ENCODE measurements at regions not wholly inside any gene's neighbourhood (a gene's known extent, or its start where the extent isn't known, plus 50 kb on each side); places are given as distances from the start of the nearest gene placed in this dataset.

GRCh38 chr12:112559784-112560183 is 141.0 kb downstream of the PTPN11 start:
- no peak for DNase-seq (ENCODE audit: low read depth in 4 of 4, low spot score in 3 of 4)

GRCh38 chr12:112564160-112564784 is 145.5 kb downstream of the PTPN11 start:
- no peak for DNase-seq (ENCODE audit: low read depth in 4 of 4, low spot score in 3 of 4)

- no peak for DNase-seq (ENCODE audit: low read depth in 4 of 4, low spot score in 3 of 4)
Observed at GRCh38 chr12:112568641-112569040, 149.9 kb downstream of the PTPN11 start.

GRCh38 chr12:112570096-112570495 is 151.3 kb downstream of the PTPN11 start:
- DNase-seq (ENCODE audit: low read depth in 4 of 4, low spot score in 3 of 4): no peak

- DNase-seq (ENCODE audit: low read depth in 4 of 4, low spot score in 3 of 4): no peak
Observed at GRCh38 chr12:112573141-112573540, 154.4 kb downstream of the PTPN11 start.

GRCh38 chr12:112574896-112575558 is 156.3 kb downstream of the PTPN11 start:
- no peak for DNase-seq (ENCODE audit: low read depth in 4 of 4, low spot score in 3 of 4)

GRCh38 chr12:112575559-112576067 is 156.9 kb downstream of the PTPN11 start:
- no peak for DNase-seq (ENCODE audit: low read depth in 4 of 4, low spot score in 3 of 4)

- DNase-seq (ENCODE audit: low read depth in 4 of 4, low spot score in 3 of 4): no peak
Observed at GRCh38 chr12:112577473-112578329, 159.0 kb downstream of the PTPN11 start.

- DNase-seq (ENCODE audit: low read depth in 4 of 4, low spot score in 3 of 4): no peak
Observed at GRCh38 chr12:112584266-112584722, 165.5 kb downstream of the PTPN11 start.

- no peak for DNase-seq (ENCODE audit: low read depth in 4 of 4, low spot score in 3 of 4)
Observed at GRCh38 chr12:112586148-112586783, 167.5 kb downstream of the PTPN11 start.

- no peak for DNase-seq (ENCODE audit: low read depth in 4 of 4, low spot score in 3 of 4)
Observed at GRCh38 chr12:112589275-112589674, 170.5 kb downstream of the PTPN11 start.

GRCh38 chr12:112590281-112590680 is 171.5 kb downstream of the PTPN11 start:
- DNase-seq (ENCODE audit: low read depth in 4 of 4, low spot score in 3 of 4): no peak

GRCh38 chr12:112591488-112591887 is 172.7 kb downstream of the PTPN11 start:
- DNase-seq (ENCODE audit: low read depth in 4 of 4, low spot score in 3 of 4): no peak

GRCh38 chr12:112595410-112595809 is 176.7 kb downstream of the PTPN11 start:
- no peak for DNase-seq (ENCODE audit: low read depth in 4 of 4, low spot score in 3 of 4)

GRCh38 chr12:112597986-112598385 is 179.2 kb downstream of the PTPN11 start:
- no peak for DNase-seq (ENCODE audit: low read depth in 4 of 4, low spot score in 3 of 4)

- DNase-seq (ENCODE audit: low read depth in 4 of 4, low spot score in 3 of 4): no peak
Observed at GRCh38 chr12:112598626-112599025, 179.9 kb downstream of the PTPN11 start.

GRCh38 chr12:112599871-112600270 is 181.1 kb downstream of the PTPN11 start:
- no peak for DNase-seq (ENCODE audit: low read depth in 4 of 4, low spot score in 3 of 4)

- no peak for DNase-seq (ENCODE audit: low read depth in 4 of 4, low spot score in 3 of 4)
Observed at GRCh38 chr12:112602150-112602549, 183.4 kb downstream of the PTPN11 start.

GRCh38 chr12:112606611-112607365 is 184.8 kb upstream of the RPH3A start:
- no peak for DNase-seq (ENCODE audit: low read depth in 4 of 4, low spot score in 3 of 4)

- DNase-seq (ENCODE audit: low read depth in 4 of 4, low spot score in 3 of 4): no peak
Observed at GRCh38 chr12:112607427-112607826, 184.1 kb upstream of the RPH3A start.
